WTC11 (cell line): ENCODE measurements at regions not wholly inside any gene's neighbourhood (a gene's known extent, or its start where the extent isn't known, plus 50 kb on each side); places are given as distances from the start of the nearest gene placed in this dataset.

Experiments
- ZNF138 ChIP-seq: sonication (generic); formaldehyde crosslinking; conservative IDR thresholded peaks from 2 replicates; pipeline ENCODE4 v1.8.1; 2022; ENCODE audit warnings: mild to moderate bottlenecking, moderate library complexity, missing genetic modification reagents
- TF ChIP-seq, protein P1 (sequence below): fragments of 200-600 bp; IDR thresholded peaks from 2 replicates; pipeline ENCODE4 v1.8.0; 2022; ENCODE audit warnings: antibody characterized with exemption

DNA sequence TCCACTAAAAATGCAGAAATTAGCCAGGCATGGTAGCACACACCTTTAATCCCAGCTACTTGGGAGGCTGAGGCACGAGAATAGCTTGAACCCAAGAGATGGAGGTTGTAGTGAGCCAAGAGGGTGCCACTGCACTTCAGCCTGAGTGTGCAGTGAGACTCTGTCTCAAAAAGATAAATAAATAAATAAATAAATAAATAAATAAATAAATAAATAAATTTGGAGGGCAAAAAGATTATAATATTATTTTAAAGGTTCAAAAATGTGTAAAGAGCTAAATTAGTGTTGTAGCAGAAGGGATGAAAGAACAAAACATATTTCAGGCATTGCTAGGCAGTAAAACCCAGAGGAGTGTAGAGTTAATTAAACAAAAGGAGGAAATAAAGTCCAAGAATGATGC is 1136.4 kb upstream of the CDH2 start:
- TF ChIP-seq, protein P1, sequence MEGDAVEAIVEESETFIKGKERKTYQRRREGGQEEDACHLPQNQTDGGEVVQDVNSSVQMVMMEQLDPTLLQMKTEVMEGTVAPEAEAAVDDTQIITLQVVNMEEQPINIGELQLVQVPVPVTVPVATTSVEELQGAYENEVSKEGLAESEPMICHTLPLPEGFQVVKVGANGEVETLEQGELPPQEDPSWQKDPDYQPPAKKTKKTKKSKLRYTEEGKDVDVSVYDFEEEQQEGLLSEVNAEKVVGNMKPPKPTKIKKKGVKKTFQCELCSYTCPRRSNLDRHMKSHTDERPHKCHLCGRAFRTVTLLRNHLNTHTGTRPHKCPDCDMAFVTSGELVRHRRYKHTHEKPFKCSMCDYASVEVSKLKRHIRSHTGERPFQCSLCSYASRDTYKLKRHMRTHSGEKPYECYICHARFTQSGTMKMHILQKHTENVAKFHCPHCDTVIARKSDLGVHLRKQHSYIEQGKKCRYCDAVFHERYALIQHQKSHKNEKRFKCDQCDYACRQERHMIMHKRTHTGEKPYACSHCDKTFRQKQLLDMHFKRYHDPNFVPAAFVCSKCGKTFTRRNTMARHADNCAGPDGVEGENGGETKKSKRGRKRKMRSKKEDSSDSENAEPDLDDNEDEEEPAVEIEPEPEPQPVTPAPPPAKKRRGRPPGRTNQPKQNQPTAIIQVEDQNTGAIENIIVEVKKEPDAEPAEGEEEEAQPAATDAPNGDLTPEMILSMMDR, result no peak
- no peak for TF ChIP-seq ZNF138 (CRISPR knock-in tag)
